Epithelial cell of proximal tubule (primary cell): ENCODE measurements at regions not wholly inside any gene's neighbourhood (a gene's known extent, or its start where the extent isn't known, plus 50 kb on each side); places are given as distances from the start of the nearest gene placed in this dataset.

Experiments used
- DNase-seq: peaks from one replicate; pipeline ENCODE4 v3.0.0-alpha.2; 2011; ENCODE audit warnings: low read depth
- H3K4me3 ChIP-seq: 2 replicates; pipeline ENCODE4 v1.5.1; 2011; ENCODE audit warnings: low read depth, mild to moderate bottlenecking, low read length
- CTCF ChIP-seq: conservative IDR thresholded peaks from 2 replicates; pipeline ENCODE4 v1.5.1; 2012; ENCODE audit warnings: low read depth, mild to moderate bottlenecking, low read length

GRCh38 chr4:72983709-72984108 is 85.8 kb downstream of the COX18 start:
- no peak for DNase-seq
- TF ChIP-seq CTCF = no peak
- H3K4me3 ChIP-seq = no peak overlapping the region

GRCh38 chr4:72977936-72978485 is 91.5 kb downstream of the COX18 start:
- no peak overlapping the region for H3K4me3 ChIP-seq
- DNase-seq = peak; percentile 61
- TF ChIP-seq CTCF = no peak

- no peak for DNase-seq
- TF ChIP-seq CTCF = no peak
- H3K4me3 ChIP-seq = no peak overlapping the region
Observed at GRCh38 chr4:72975488-72975784, 94.1 kb downstream of the COX18 start.

GRCh38 chr4:72974694-72975487 is 94.6 kb downstream of the COX18 start:
- TF ChIP-seq CTCF = no peak
- DNase-seq = no peak
- H3K4me3 ChIP-seq = no peak overlapping the region

GRCh38 chr4:72971572-72971971 is 97.9 kb downstream of the COX18 start:
- peak; percentile 45 for DNase-seq
- TF ChIP-seq CTCF = no peak
- H3K4me3 ChIP-seq = no peak overlapping the region

GRCh38 chr4:72970756-72971155 is 98.8 kb downstream of the COX18 start:
- TF ChIP-seq CTCF = no peak
- H3K4me3 ChIP-seq = no peak overlapping the region
- no peak for DNase-seq

GRCh38 chr4:72969976-72970375 is 99.5 kb downstream of the COX18 start:
- no peak for DNase-seq
- no peak overlapping the region for H3K4me3 ChIP-seq
- no peak for TF ChIP-seq CTCF
